GM19467 (cell line): ENCODE measurements at regions not wholly inside any gene's neighbourhood (a gene's known extent, or its start where the extent isn't known, plus 50 kb on each side); places are given as distances from the start of the nearest gene placed in this dataset.

Source experiments
- ATAC-seq: cut with Tn5 transposase; IDR thresholded peaks from one replicate; pipeline ENCODE4 v1.9.1; 2021; ENCODE audit warnings: mild to moderate bottlenecking, moderate library complexity; ENCODE audit not compliant: unreplicated experiment

GRCh38 chr1:117261424-117261785 is 50.7 kb upstream of the VTCN1 start:
- no peak for ATAC-seq

- ATAC-seq: no peak
These were observed 50.2 kb upstream of the VTCN1 start for GRCh38 chr1:117260761-117261423.
